Karpas-422 (cell line): ENCODE measurements at regions not wholly inside any gene's neighbourhood (a gene's known extent, or its start where the extent isn't known, plus 50 kb on each side); places are given as distances from the start of the nearest gene placed in this dataset.

Experiments
- DNase-seq: peaks from one replicate; pipeline ENCODE4 v3.0.0-alpha.2; 2015
- H2AFZ ChIP-seq: fragments of 200-600 bp; sonication (generic); 2 replicates; pipeline ENCODE4 v1.6.1; 2014; ENCODE audit warnings: antibody characterized with exemption, low read length, mixed read lengths
- H3K27ac ChIP-seq: fragments of 200-600 bp; sonication (generic); 2 replicates; pipeline ENCODE4 v1.5.1; 2014; ENCODE audit warnings: mild to moderate bottlenecking, low read length, moderate library complexity
- H3K27me3 ChIP-seq: fragments of 200-600 bp; sonication (generic); 2 replicates; pipeline ENCODE4 v1.6.1; 2014; ENCODE audit warnings: low read length, mixed read lengths
- H3K36me3 ChIP-seq: fragments of 200-600 bp; sonication (generic); 2 replicates; pipeline ENCODE4 v1.6.1; 2014; ENCODE audit warnings: low read length, mixed read lengths; ENCODE audit not compliant: insufficient read depth
- H3K4me1 ChIP-seq: fragments of 200-600 bp; sonication (generic); 2 replicates; pipeline ENCODE4 v1.6.1; 2014; ENCODE audit warnings: mild to moderate bottlenecking, low read length, mixed read lengths
- H3K4me2 ChIP-seq: fragments of 200-600 bp; sonication (generic); 2 replicates; pipeline ENCODE4 v1.6.1; 2014; ENCODE audit warnings: low read length, low read depth, mild to moderate bottlenecking; ENCODE audit not compliant: poor library complexity, severe bottlenecking
- H3K4me3 ChIP-seq: fragments of 200-600 bp; sonication (generic); 2 replicates; pipeline ENCODE4 v1.5.1; 2014; ENCODE audit warnings: mild to moderate bottlenecking, antibody characterized with exemption, low read length, mixed read lengths
- H3K79me2 ChIP-seq: fragments of 200-600 bp; sonication (generic); 2 replicates; pipeline ENCODE4 v1.6.1; 2014; ENCODE audit warnings: mild to moderate bottlenecking, low read length, mixed read lengths
- H3K9ac ChIP-seq: fragments of 200-600 bp; sonication (generic); 2 replicates; pipeline ENCODE4 v1.6.0; 2014; ENCODE audit warnings: low read length
- H3K9me2 ChIP-seq: fragments of 200-600 bp; sonication (generic), shearing (Covaris generic); replicated peaks from 2 replicates; pipeline ENCODE4 v1.6.0; 2014; ENCODE audit warnings: mild to moderate bottlenecking, low read length, moderate library complexity; ENCODE audit not compliant: insufficient read depth
- H3K9me3 ChIP-seq: fragments of 300-700, 200-600 bp; sonication (generic); 2 replicates; pipeline ENCODE4 v1.6.1; 2014; ENCODE audit warnings: low read length, mixed read lengths
- H4K20me1 ChIP-seq: fragments of 200-600 bp; sonication (generic); 2 replicates; pipeline ENCODE4 v1.6.1; 2014; ENCODE audit warnings: mild to moderate bottlenecking, antibody characterized with exemption, low read length, low read depth; ENCODE audit not compliant: insufficient read depth

GRCh38 chr20:52724541-52724940 lies 247.6 kb upstream of the TSHZ2 start:
- Histone ChIP-seq H3K9me3 (peaks cover 5% of the 10 kb centered on the region), H3K9ac (no peak overlapping the region), H3K9me2 (no peaks in the 10 kb centered on the region), H3K27ac (no peak overlapping the region), H3K4me1 (no peaks in the 10 kb centered on the region), H3K79me2 (no peaks in the 10 kb centered on the region), H4K20me1 (no peaks in the 10 kb centered on the region), H3K4me3 (no peak overlapping the region), H3K27me3 (no peaks in the 10 kb centered on the region), H3K4me2 (no peak overlapping the region), H3K36me3 (no peaks in the 10 kb centered on the region), H2AFZ (no peak overlapping the region)
- DNase-seq, result no peak

DNA sequence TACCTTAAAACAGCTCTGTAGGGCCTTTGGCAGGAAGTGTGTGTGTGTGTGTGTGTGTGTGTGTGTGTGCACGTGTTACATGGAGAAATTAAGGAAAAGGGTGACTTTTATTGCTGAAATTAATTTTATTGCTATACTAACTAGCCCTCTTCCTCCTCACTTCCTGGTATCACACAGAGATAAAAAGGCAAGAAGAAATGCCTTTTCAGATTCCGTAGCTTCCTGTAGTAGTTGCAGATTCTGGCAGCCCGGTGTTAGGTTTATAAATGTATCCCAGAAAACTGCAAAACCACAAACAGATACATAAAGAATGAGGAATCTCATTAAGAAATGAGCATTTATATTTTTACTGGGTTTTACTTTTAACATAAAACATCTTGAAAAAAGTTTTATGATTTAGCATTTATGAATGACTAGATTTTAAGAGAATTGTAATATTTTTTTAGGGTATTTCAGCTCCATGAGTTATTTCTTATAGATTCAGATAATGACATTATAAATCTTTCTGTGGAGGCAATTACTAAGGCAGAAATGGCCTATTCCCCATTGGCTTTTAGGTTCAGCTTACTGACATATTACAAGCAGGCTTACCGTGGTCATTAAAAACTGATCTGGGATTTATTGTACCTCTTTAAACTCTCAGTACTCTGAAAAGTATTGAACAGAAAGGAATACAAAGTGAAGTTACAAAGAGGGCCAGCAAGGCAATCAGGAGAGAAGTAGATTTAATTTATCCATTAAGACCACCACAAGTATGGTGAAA lies 249.1 kb upstream of the TSHZ2 start:
- Histone ChIP-seq H3K9me2 (no peaks in the 10 kb centered on the region), H3K79me2 (no peaks in the 10 kb centered on the region), H2AFZ (no peak overlapping the region), H3K4me1 (no peaks in the 10 kb centered on the region), H3K9me3 (peaks cover 5% of the 10 kb centered on the region), H3K9ac (no peak overlapping the region), H3K27ac (no peak overlapping the region), H3K4me3 (no peak overlapping the region), H3K27me3 (no peaks in the 10 kb centered on the region), H3K4me2 (no peak overlapping the region), H4K20me1 (no peaks in the 10 kb centered on the region), H3K36me3 (no peaks in the 10 kb centered on the region)
- DNase-seq, result no peak

DNA sequence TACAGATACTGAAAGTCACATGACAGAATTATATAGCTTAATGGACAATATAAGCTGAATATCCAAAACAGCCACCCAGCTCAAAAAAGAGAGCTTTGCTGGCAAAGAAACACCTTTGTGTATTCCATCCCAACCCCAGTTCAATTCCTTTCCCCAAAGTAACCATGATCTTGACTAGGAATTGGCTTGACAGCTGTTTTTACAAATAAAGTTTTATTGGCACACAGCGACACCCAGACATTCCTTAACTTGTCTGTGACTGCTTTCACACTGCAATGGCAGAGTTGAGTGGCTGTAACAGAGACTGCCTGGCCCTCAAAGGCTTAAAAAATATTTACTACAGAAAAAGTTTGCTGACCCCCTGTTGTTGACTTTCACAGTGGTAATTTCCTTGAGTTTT lies 264.0 kb upstream of the TSHZ2 start:
- no peak overlapping the region for H3K4me2 ChIP-seq
- no peaks in the 10 kb centered on the region for H3K9me2 ChIP-seq
- no peaks in the 10 kb centered on the region for H3K4me1 ChIP-seq
- no peak overlapping the region for H2AFZ ChIP-seq
- H3K27ac ChIP-seq, result no peak overlapping the region
- DNase-seq, result no peak
- H3K27me3 ChIP-seq, result no peaks in the 10 kb centered on the region
- no peaks in the 10 kb centered on the region for H3K36me3 ChIP-seq
- H4K20me1 ChIP-seq, result no peaks in the 10 kb centered on the region
- no peak overlapping the region for H3K9ac ChIP-seq
- H3K4me3 ChIP-seq, result no peak overlapping the region
- no peaks in the 10 kb centered on the region for H3K79me2 ChIP-seq
- peaks cover 33% of the 10 kb centered on the region for H3K9me3 ChIP-seq

DNA sequence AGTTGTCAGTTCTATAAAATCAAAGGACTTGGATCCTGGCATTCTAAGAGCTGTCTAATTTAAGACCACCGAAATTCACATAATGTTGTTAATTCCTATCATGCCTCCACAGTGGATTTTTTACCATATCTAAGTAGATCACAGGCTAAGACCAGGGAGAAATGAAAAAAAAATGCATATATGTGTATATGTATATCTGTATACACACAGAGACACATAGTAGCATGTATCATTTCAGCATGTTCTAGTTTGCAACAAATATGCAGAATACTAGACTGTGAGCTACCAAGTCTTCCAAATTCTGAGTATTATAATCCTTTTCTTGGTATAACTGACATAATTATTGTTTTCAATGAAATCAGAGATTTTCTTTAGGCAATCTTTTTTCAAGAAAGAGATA lies 267.6 kb upstream of the TSHZ2 start:
- H4K20me1 ChIP-seq, result no peaks in the 10 kb centered on the region
- peaks cover 15% of the 10 kb centered on the region for H3K9me3 ChIP-seq
- H3K4me1 ChIP-seq, result no peaks in the 10 kb centered on the region
- DNase-seq, result no peak
- H3K36me3 ChIP-seq, result no peaks in the 10 kb centered on the region
- no peaks in the 10 kb centered on the region for H3K27me3 ChIP-seq
- H3K9ac ChIP-seq, result no peak overlapping the region
- H3K79me2 ChIP-seq, result no peaks in the 10 kb centered on the region
- H2AFZ ChIP-seq, result no peak overlapping the region
- H3K9me2 ChIP-seq, result no peaks in the 10 kb centered on the region
- no peak overlapping the region for H3K4me2 ChIP-seq
- no peak overlapping the region for H3K4me3 ChIP-seq
- no peak overlapping the region for H3K27ac ChIP-seq

DNA sequence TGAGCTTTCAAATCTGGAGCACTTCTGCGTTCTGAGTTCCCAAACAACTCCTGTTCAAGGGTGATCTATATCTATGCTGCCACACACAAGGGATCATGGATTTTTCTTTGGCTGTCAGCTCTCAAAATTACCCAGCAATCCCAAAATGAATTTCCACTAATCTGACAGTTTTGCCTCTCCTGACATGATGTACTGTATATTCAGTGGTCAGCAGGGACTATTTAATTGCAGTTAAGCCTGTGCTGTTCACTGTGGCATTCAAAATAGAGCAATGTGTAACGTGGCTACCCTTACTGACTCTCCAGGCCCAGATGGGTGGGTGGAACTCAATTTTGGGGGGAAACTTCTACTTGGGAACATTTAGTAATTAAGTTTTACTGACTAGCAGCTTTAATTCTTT lies 283.8 kb upstream of the TSHZ2 start:
- no peaks in the 10 kb centered on the region for H3K4me1 ChIP-seq
- no peaks in the 10 kb centered on the region for H3K9me2 ChIP-seq
- no peaks in the 10 kb centered on the region for H3K27me3 ChIP-seq
- H3K79me2 ChIP-seq, result no peaks in the 10 kb centered on the region
- H2AFZ ChIP-seq, result no peak overlapping the region
- H3K4me3 ChIP-seq, result no peak overlapping the region
- no peaks in the 10 kb centered on the region for H4K20me1 ChIP-seq
- H3K36me3 ChIP-seq, result no peaks in the 10 kb centered on the region
- H3K9me3 ChIP-seq, result peaks cover 22% of the 10 kb centered on the region
- no peak for DNase-seq
- no peak overlapping the region for H3K9ac ChIP-seq
- H3K27ac ChIP-seq, result no peak overlapping the region
- no peak overlapping the region for H3K4me2 ChIP-seq

GRCh38 chr20:52684905-52685304 lies 287.3 kb upstream of the TSHZ2 start:
- Histone ChIP-seq H3K9me2 (no peaks in the 10 kb centered on the region), H3K27ac (no peak overlapping the region), H3K27me3 (no peaks in the 10 kb centered on the region), H3K9ac (no peak overlapping the region), H2AFZ (no peak overlapping the region), H3K4me2 (no peak overlapping the region), H3K4me3 (no peak overlapping the region), H3K9me3 (peaks cover 20% of the 10 kb centered on the region), H4K20me1 (no peaks in the 10 kb centered on the region), H3K4me1 (no peaks in the 10 kb centered on the region), H3K79me2 (no peaks in the 10 kb centered on the region), H3K36me3 (no peaks in the 10 kb centered on the region)
- no peak for DNase-seq

GRCh38 chr20:52684176-52684575 lies 288.0 kb upstream of the TSHZ2 start:
- peaks cover 20% of the 10 kb centered on the region for H3K9me3 ChIP-seq
- no peaks in the 10 kb centered on the region for H3K9me2 ChIP-seq
- no peaks in the 10 kb centered on the region for H3K4me1 ChIP-seq
- no peaks in the 10 kb centered on the region for H3K36me3 ChIP-seq
- no peaks in the 10 kb centered on the region for H3K27me3 ChIP-seq
- no peaks in the 10 kb centered on the region for H4K20me1 ChIP-seq
- H3K4me2 ChIP-seq, result no peak overlapping the region
- no peaks in the 10 kb centered on the region for H3K79me2 ChIP-seq
- no peak overlapping the region for H3K27ac ChIP-seq
- no peak overlapping the region for H3K9ac ChIP-seq
- H2AFZ ChIP-seq, result no peak overlapping the region
- DNase-seq, result no peak
- H3K4me3 ChIP-seq, result no peak overlapping the region

DNA sequence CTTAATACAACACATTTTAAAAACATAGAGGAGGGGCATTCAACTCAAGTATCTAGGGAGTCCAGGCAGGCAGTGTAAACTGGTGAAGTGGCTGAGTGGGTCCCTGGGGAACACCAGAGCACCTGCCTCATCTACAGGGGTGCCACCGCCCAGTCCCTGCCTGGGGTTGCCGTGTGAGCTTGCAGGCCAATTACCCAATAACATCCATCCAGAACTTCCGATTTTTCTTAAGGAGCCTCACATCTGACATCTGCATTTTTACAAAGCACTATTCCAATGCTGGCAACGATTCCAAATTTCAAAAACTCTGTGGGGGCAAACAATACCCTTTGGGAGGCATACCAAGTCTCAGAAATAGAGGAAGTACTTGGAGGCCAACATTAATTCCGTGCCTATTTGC lies 288.4 kb upstream of the TSHZ2 start:
- Histone ChIP-seq H3K4me1 (no peaks in the 10 kb centered on the region), H3K79me2 (no peaks in the 10 kb centered on the region), H3K27ac (no peak overlapping the region), H3K27me3 (no peaks in the 10 kb centered on the region), H2AFZ (no peak overlapping the region), H4K20me1 (no peaks in the 10 kb centered on the region), H3K36me3 (no peaks in the 10 kb centered on the region), H3K9ac (no peak overlapping the region), H3K9me2 (no peaks in the 10 kb centered on the region), H3K4me3 (no peak overlapping the region), H3K4me2 (no peak overlapping the region), H3K9me3 (peaks cover 20% of the 10 kb centered on the region)
- DNase-seq, result no peak
